NCI-H187 (cell line): ENCODE measurements at regions not wholly inside any gene's neighbourhood (a gene's known extent, or its start where the extent isn't known, plus 50 kb on each side); places are given as distances from the start of the nearest gene placed in this dataset.

ENCODE experiments used
- DNase-seq, 2 experiments: peaks; one replicate each; lab custom pipeline; 2025; lab: John Stamatoyannopoulos, UW

DNA sequence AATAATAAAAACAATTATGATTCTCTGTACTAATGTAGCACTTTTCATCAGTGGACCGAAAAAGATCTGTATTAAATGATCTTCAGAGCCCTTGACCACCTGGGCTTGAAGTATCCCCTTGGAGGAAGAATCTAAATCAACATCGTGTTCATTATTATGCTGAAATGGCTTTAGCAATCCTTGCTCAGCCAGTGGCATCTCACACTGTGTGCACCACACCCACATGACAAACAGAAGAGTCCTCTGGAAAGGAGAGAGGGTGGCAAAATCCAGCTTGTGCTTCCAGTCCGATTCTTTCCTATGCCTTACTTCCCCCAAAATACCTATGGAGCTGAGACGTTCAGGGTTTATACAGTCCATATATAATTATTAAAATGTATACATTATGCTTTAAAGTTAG, 318.5 kb upstream of the RUNX1 start:
- DNase-seq = peak in 1 of 2 experiments; percentile 64

DNA sequence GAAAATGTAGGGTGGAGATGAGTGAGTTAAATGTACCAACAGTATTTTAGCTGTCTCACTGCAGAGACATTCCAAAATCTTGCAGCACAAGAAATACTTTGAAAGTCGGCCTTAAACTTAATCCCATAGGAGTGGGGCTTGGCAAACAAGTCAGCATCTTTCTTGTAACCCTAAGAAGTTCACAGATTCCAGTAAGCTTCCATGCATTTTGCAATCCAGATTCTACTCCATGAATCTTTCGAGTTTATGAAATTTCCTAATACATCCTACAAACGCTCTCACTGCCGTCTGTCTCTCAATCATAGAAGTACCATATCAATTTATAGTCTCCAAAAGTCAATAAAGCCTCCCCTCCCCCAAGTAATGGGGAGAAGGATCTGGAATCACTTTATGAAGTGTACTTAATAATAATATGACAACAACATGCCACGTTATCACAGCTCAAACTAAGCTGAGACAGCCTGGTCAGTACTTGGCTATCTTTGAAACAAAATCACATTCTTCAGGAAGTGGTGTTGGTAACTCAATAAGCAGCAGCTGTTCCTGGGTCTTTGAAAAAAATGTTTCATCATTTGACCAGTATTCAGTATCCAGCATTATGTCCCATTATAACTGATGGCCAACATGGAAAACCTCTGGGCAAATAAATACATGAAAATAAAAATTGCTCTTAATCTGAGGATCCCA, 317.4 kb upstream of the RUNX1 start:
- no peak for DNase-seq

DNA sequence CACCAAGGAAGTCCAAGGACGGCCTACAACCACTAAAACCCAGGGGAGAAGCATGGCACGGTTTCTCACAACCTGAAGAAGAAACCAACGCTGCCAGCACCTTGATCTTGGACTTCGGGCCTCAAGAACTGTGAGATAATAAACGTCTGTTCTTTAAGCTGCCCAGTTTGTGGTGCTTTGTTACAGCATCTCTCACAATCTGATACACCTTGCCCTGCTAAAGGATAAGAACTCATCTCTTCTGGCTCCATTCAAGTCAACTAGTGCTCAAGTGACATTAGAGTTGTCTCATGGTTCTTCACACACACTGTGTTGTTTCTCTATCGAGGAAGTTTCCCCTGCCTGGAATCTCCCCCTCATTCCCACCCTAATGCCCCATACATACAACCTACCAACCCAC, 314.4 kb upstream of the RUNX1 start:
- no peak for DNase-seq

DNA sequence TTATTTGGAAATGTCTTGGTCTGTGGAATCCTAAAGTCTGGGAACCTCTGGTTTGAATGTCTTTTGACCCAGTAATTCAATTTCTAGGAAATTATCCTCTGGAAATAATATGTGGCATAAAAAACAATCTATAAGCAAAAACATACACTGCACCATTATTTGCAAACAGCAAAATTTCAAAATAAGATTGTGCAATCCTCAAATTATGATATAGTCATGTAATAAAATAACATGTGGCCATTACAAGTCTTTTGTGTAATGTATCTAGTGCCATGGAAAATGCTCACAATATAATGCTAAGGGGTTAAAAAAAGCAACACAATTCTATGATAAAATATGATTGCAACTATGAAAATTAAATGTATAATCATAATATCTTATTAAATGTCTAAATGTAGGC, 312.9 kb upstream of the RUNX1 start:
- no peak for DNase-seq

DNA sequence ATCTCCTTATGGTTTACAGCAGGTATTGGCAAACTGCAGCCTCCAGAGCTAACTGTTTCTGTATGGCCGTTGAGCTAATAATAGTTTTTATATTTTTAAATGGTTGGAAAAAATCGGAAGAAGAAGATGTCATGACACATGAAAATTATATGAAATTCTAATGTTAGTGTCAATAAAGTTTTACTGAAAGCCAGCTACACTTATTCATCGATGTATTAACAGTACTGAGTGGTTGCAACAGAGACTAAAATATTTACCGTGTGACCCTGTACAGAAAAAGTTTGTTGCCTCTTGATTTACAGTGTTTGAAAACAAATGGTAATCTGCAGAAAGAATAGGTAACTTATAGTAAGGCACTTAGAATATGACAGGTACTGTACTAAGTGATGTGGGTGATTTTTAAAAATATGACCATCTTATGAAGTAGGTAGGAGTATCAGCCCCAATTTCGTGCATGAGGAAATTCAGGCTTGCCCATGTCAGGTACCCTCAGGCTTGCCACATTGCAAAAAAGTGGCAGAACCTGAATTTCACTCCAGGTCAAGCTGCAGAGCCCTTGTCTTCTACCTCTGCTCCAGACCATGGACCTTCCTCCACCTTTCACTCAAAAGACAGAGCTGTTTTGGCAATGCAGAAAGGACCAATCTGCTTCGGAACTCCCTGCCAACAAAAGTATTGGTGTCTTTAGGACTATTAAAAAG, 311.9 kb upstream of the RUNX1 start:
- DNase-seq = no peak

DNA sequence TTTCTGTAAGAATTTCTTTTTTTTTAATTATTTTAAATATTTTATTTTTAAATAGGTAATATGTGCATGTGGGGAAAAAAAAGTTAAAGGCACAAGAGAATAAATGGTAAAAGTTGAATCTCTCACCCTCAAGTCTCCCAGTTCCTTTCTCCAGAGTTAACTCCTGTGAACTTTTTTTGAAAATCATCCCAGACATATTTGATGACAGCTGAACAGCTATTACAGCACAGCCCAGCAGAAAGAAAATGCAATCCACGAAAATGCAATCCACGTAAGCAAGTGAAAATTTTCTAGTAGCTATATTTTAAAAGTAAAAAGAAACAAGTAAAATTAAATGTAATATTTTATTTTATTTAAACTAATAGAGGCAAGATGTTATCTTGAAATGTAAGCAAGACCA, 310.0 kb upstream of the RUNX1 start:
- no peak for DNase-seq

DNA sequence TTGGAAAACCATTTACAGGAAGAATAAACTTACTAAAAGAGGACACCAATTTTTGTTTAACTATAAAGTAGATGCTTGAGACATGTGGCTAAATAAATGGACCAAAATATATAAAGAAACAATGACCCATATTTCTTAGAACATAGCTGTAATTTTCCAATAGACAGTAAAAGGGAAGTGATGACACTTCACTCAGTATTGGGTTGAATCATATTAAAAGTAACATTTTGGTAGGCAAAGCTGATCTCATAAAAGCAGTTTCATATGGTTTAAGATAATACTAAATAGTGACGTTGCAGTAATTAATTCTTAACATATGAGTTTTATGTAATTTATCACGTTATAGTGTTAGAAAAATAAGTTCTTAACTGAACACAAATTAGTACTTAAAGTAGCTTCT, 308.9 kb upstream of the RUNX1 start:
- no peak for DNase-seq

DNA sequence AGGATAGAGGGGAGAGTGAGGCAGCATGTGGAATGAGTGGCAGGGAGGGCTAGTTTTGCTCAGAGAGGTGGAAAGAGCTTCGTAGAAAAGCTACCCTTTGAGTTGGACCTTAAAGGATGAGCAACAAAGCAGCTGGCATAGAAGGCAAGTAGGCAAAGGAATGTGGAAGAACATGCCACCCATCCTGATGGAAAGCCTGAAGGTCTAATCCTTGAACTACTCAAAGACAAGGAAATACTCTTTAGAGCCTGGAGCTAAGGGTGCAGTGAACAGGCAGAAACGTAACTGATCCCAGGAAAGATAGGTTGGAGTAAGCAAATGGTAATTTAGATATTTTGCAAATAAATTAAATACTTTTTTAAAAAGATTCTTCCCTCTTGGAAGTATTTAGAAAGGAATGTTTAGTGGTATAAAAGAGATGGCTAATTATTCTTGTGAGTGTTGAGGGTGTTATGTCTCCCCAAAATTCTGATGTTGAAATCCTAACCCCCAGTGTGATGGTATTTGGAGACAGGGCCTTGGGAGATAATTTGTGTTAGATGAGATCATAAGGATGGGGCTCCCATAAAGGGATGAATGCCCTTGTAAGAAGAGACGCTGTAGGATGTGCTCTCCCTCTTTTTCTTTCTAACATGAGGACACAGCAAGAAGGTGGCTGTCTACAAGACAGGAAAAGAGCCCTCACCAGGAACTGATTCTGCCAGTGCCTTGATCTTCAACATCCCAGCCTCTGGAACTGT, 308.1 kb upstream of the RUNX1 start:
- DNase-seq = no peak

DNA sequence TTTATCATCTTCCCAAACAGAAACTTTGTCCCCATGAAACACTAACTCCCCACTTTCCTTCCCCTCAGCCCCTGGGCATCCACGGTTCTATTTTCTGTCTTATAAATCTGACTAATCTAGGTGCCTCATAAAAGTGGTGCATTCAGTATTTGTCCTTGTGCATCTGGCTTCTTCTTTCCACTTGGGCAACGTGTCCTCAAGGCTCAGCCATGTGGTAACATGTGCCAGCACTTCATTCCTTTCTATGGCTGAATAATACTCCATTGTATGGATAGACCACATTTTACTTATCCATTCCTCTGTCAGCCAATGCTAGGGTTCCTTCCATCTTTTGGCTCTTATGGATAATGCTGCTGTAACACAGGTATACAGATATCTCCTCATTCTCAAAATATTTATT, 305.0 kb upstream of the RUNX1 start:
- no peak for DNase-seq

DNA sequence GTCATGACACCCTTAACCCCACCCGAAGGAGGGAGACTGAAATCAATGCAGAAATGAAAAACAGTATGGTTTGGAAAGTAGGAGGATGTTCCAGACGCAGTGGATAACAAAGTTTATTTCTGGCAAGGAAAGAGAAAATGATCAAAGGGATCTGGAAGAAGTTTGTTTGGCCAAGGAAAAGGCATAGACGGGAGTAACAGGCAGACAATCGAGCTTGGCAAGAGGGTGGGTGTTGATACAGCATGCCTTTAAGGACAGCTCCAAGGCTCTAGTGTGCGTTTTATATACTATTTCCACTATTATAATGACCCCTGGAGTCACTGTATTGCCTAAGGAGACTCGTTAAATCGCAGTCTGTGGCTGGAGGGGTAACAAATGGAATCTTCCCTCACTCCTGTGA, 303.7 kb upstream of the RUNX1 start:
- DNase-seq = no peak

DNA sequence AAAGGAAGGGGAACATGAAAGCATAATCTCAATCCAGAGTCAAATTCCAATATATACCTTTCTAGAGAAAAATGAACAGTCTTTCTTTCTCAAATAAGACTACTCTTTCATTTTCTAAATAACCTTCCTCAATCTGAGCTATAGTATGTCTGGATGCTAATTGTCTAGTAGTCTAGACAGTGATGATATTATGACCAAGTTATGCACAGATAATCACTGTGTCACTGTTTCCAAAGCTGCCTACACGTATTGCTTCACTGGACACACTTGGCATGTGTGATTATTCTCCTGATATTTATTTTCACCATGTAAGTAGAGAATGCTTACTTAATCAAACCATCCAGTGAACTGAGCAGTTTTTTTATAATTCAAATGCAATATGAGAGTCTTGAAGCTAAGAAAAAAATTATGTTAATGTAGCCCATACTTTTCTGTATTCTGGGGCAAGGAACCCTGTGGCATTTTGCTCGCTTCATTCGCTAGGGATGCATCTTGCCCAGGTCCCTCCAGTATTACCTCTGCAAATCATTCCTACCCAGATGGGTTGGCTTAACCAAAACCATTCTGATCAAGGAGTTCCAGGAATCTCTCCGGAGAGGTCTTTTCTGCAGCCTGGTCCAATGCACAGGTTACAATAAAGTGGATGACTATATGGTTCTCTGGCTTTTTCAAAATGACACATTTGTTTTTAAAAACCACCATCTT, 303.1 kb upstream of the RUNX1 start:
- DNase-seq = no peak

DNA sequence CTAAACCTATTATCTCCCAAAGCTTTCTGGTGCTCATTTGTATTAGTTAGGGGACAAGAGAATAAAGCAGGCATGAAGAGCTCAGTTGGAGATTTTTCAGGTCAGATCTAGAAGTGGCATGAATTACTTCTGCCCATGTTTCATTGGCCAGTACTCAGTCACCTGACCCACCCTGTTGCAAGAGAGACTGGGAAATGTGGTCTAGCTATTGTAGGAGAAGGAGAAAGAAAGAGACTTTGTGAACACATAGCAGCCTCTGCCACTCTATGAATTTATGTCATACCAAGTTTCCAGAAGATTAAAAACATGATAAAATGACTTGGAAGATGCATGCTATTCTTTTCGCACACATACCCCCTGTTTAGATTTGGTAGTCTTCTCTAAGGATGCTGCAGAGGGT, 302.3 kb upstream of the RUNX1 start:
- DNase-seq = no peak

DNA sequence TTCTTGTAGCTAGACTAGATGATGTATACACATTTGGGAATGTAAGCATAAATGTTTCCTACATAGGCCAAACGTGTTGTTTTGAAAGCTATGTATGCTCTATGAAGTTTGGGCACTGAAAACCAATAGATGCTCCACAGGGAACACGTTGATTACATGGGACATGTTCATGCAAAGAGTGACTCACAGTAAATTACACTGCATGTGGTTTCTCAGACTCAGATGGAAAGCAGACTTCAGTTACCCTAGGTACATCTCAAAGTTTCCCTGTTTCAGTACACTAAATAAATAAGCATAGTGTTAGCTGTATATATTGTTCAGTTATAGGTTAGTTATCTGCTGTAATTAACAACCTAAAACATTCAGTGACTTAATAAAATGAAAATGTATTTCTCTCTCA, 301.9 kb upstream of the RUNX1 start:
- DNase-seq = no peak

DNA sequence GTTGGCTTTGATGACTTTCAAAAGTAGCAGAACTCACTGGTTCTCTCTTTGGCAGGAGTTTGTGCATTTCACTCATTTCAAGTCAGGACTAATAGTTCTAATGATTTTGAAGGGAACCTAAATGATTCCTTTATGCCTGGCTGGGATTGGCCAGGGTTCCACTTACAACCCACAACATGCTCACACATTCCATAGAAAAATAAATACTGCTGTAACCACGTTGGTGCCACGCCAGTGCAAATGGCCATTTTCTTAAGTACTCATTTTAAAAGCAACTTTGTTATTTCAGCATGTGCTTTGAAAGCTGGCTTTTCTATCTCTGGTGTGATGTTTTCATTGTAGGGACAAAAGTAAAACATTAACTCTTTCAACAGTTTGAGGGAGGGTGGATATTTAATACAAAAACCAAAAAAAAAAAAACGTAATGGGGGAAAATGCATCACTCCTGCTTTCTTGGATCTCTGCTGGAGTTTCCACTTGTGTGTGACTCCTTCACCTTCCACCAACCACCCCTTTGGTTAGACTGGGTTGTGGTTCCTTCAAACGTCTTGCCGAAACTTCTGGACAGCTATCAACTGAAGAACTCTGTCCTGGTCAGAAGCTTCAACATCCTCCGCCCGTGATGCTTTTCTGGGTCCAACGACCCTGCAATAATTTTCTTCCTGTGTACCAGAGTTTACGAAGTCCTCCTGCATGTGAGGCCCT, 300.4 kb upstream of the RUNX1 start:
- DNase-seq = no peak

DNA sequence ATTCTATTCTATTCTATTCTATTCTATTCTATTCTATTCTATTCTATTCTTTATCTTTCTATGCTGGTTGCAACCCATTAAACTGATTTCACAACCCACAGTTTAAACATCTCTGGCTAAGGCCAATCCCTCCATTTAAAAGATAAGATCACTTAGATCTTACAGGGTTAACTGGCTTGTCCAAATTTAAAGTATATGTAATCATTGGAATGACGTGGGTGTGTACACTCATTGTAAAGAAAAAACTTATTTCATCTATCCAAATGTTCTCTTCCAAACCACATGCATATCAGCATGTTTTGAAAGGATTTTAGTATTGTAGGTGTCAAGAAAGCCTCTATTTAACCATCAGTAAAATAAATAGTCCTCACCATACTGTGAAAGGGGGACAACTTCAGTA, 299.6 kb upstream of the RUNX1 start:
- no peak for DNase-seq

DNA sequence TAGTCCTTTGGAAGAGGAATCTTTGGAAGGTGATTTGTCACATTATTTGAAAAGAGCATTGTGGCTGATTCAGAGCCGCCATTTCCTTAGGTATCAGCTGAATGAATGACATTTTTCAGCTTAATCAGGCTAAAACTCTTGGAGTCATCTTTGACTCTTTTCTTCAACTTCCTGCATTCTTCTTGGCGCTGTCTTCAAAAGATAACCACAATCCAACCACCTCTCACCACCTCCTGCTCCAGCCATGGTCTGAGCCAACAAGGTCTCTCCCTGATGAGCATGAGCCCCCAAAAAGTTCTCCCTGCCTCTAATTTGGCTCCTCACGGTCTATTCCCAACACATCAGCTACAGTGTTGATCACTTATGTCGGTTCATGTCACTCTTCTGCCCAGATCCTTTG, 297.6 kb upstream of the RUNX1 start:
- no peak for DNase-seq

DNA sequence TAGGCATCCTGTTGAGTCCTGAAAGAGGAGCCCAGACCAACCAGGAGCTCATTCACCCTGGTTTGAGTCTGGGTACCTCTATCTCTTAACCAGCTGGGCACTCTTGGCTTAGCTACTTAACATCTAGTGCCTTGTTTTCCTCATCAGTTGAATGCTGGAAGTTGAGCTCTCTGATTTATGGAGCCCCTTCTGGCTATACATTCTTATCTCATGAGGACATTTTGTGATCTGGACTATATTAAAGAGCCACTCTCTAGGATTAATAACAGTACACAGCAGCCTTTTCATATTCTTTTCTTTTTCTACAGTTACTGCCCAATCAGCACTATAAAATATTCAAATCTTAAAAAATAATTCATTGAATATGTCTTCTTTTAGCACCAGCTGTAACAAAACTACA, 296.9 kb upstream of the RUNX1 start:
- no peak for DNase-seq

DNA sequence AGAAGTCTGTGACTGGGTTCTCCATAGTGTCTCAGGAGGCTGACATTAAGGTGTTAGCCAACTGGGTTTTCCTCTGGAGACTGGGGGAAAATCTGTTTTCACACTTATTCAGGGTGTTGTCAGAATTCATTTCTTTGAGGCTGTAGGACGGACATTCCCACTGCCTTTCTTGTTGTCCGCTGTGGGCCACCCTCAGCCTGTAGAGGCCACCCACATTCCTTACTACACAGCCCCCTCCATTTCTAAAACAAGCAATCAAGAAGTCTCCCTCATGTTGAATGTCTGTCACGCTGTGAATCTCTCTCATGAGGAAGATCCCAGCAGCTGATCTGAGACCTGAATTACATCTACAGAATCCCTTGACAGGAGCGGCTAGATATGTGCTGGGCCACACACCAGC, 295.5 kb upstream of the RUNX1 start:
- DNase-seq = no peak

DNA sequence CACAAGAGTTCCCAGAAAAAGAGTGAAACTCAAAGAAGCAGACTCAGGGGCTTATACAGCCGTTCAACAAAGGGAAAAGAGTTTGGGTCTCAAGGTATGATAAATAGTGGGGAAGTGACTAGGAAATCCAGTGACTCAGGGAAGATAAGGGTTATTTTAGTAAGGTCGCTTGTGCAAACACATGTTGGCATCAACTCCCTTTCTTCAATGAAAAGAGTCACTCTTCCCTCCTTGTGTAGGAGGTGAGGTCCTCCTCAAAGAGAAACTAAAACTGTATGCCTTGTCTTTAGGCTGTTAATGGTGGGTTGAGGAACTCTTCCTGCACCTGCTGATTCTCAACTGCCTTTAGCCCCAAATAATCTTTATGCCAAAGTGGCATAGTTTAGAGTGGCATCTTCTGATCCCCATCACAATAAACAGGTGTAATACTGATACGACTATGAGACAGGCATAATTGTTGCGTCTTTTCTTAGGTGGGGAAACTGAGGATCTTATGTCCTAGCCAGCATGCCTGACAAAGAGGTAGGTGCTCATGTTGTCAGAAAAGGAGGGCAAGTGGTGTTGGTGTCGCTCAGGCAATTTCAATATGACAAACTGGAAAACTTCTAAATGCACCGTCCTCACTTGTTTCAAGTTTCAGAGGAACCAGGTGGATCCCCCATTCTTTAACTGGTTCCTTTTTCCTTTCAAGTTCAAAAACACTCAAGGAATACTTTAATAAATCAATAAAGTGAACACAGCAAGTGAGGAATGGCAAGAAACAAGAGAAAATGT, 294.1 kb upstream of the RUNX1 start:
- DNase-seq = no peak

DNA sequence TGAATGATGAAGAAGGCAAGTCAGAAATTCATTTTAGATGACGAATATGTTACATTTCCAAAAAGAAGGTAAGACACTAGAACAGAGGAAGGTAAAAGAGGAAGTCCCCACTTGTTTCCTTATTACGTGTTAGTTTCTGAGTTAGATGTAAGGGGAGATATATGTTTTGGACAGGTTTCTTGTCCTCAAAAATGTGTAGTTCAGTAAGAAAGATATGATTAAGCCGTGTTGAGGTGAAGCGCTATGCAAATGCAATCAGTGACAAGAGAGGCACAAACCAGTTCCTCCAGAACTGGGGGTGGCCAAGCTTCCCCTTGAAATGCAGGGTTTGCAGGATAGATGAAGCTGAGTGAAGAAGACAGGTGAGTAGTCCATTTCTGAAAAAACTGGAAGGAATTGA, 293.3 kb upstream of the RUNX1 start:
- DNase-seq = no peak

DNA sequence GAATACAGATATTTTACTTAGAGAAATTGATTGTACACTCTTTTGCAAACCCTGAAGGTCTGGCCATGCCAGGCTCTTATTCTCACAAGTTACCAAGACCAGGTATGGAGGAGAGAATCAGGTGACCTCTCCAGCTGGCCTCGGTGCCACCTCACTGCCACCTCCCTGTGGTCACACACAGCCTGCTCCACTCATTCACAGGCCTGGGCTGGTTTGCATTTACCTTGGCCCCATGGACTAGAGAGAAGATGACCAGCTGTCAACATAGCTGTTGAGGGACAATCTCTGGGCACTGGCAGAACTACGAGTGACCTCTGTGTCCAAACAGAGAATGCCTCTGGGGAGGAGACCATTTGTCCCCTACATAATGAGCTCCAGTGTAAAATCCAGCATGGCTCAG, 291.2 kb upstream of the RUNX1 start:
- DNase-seq = no peak
